NCI-H128 (cell line): ENCODE measurements at regions not wholly inside any gene's neighbourhood (a gene's known extent, or its start where the extent isn't known, plus 50 kb on each side); places are given as distances from the start of the nearest gene placed in this dataset.

Experiments used
- DNase-seq: peaks from one replicate; lab custom pipeline; 2025; ENCODE audit not compliant: unreplicated experiment; lab: John Stamatoyannopoulos, UW

- DNase-seq, result no peak
Observed at GRCh38 chr21:26659182-26659581, 86.1 kb upstream of the CYYR1 start.

GRCh38 chr21:26655460-26655859 lies 82.4 kb upstream of the CYYR1 start:
- no peak for DNase-seq

GRCh38 chr21:26653430-26653829 lies 80.3 kb upstream of the CYYR1 start:
- no peak for DNase-seq

GRCh38 chr21:26652854-26653253 lies 79.8 kb upstream of the CYYR1 start:
- DNase-seq, result no peak

- DNase-seq, result no peak
Observed at GRCh38 chr21:26641062-26641461, 68.0 kb upstream of the CYYR1 start.

- DNase-seq, result no peak
Observed at GRCh38 chr21:26637201-26637745, 64.2 kb upstream of the CYYR1 start.

- DNase-seq, result no peak
Observed at GRCh38 chr21:26635681-26636080, 62.6 kb upstream of the CYYR1 start.

- no peak for DNase-seq
Observed at GRCh38 chr21:26632691-26633090, 59.6 kb upstream of the CYYR1 start.

GRCh38 chr21:26626187-26626586 lies 53.1 kb upstream of the CYYR1 start:
- no peak for DNase-seq

GRCh38 chr21:26624983-26625519 lies 52.0 kb upstream of the CYYR1 start:
- DNase-seq, result no peak
